ENCODE measurements at regions not wholly inside any gene's neighbourhood (a gene's known extent, or its start where the extent isn't known, plus 50 kb on each side); places are given as distances from the start of the nearest gene placed in this dataset.

GRCh38 chr4:163693776-163694175 is 199.3 kb downstream of the TMA16 start:
- WGBS: 75% methylated on average over 4 of the region's 4 CpGs
- no peaks in the 10 kb centered on the region for H3K4me1 ChIP-seq (ENCODE audit: control insufficient read depth in 4 of 4, insufficient read depth in 4 of 4, low read length in 3 of 4)
- H3K27ac ChIP-seq (ENCODE audit: low read depth in 1 of 2, low read length in 2 of 2): no peak overlapping the region
- H3K9me3 ChIP-seq (ENCODE audit: control insufficient read depth in 4 of 4, low read length in 3 of 4): no peaks in the 10 kb centered on the region
- no peak for DNase-seq (ENCODE audit: low spot score)
- TF ChIP-seq TAF1 (conservative IDR thresholded peaks at IDR 0.05) (no peak), JUND (IDR thresholded peaks at IDR 0.05) (no peak), GABPA (IDR thresholded peaks at IDR 0.05 in 1 of 2, conservative IDR thresholded peaks at IDR 0.05 in 1 of 2) (no peak), SP1 (IDR thresholded peaks at IDR 0.05) (no peak), YY1 (IDR thresholded peaks at IDR 0.05) (no peak), RXRA (IDR thresholded peaks at IDR 0.05) (no peak), RAD21 (IDR thresholded peaks at IDR 0.05) (no peak), ZBTB33 (IDR thresholded peaks at IDR 0.05) (no peak), FOXA1 (IDR thresholded peaks at IDR 0.05) (no peak), EGR1 (IDR thresholded peaks at IDR 0.05; ENCODE audit: low read depth in 2 of 2) (no peak), HNF4G (IDR thresholded peaks at IDR 0.05) (no peak), FOXA2 (IDR thresholded peaks at IDR 0.05) (no peak)
- TF ChIP-seq, protein P1, sequence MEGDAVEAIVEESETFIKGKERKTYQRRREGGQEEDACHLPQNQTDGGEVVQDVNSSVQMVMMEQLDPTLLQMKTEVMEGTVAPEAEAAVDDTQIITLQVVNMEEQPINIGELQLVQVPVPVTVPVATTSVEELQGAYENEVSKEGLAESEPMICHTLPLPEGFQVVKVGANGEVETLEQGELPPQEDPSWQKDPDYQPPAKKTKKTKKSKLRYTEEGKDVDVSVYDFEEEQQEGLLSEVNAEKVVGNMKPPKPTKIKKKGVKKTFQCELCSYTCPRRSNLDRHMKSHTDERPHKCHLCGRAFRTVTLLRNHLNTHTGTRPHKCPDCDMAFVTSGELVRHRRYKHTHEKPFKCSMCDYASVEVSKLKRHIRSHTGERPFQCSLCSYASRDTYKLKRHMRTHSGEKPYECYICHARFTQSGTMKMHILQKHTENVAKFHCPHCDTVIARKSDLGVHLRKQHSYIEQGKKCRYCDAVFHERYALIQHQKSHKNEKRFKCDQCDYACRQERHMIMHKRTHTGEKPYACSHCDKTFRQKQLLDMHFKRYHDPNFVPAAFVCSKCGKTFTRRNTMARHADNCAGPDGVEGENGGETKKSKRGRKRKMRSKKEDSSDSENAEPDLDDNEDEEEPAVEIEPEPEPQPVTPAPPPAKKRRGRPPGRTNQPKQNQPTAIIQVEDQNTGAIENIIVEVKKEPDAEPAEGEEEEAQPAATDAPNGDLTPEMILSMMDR (IDR thresholded peaks at IDR 0.05; ENCODE audit: low read depth, low read length, missing input control): no peak
- TF ChIP-seq, protein P2, sequence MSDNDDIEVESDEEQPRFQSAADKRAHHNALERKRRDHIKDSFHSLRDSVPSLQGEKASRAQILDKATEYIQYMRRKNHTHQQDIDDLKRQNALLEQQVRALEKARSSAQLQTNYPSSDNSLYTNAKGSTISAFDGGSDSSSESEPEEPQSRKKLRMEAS (IDR thresholded peaks at IDR 0.05): no peak
- H3K9ac ChIP-seq (ENCODE audit: low read depth in 1 of 2, low read length in 2 of 2): no peak overlapping the region
- H3K27me3 ChIP-seq (ENCODE audit: control insufficient read depth in 4 of 4, insufficient read depth in 4 of 4, low read length in 3 of 4): no peaks in the 10 kb centered on the region
- H3K4me3 ChIP-seq (ENCODE audit: low read depth in 1 of 3, low read length in 3 of 3): no peak overlapping the region
- no peaks in the 10 kb centered on the region for H3K36me3 ChIP-seq (ENCODE audit: control insufficient read depth in 4 of 4, insufficient read depth in 3 of 4, low read depth in 1 of 4, low read length in 3 of 4)

GRCh38 chr4:163694385-163694784 is 199.9 kb downstream of the TMA16 start:
- no peak for DNase-seq (ENCODE audit: low spot score)
- no peak overlapping the region for H3K4me3 ChIP-seq (ENCODE audit: low read depth in 1 of 3, low read length in 3 of 3)
- H3K27ac ChIP-seq (ENCODE audit: low read depth in 1 of 2, low read length in 2 of 2): no peak overlapping the region

More at GRCh38 chr4:163694385-163694784, 199.9 kb downstream of the TMA16 start:
- Histone ChIP-seq H3K27me3 (ENCODE audit: control insufficient read depth in 4 of 4, insufficient read depth in 4 of 4, low read length in 3 of 4) (no peaks in the 10 kb centered on the region), H3K36me3 (ENCODE audit: control insufficient read depth in 4 of 4, insufficient read depth in 3 of 4, low read depth in 1 of 4, low read length in 3 of 4) (no peaks in the 10 kb centered on the region), H3K9me3 (ENCODE audit: control insufficient read depth in 4 of 4, low read length in 3 of 4) (no peaks in the 10 kb centered on the region), H3K9ac (ENCODE audit: low read depth in 1 of 2, low read length in 2 of 2) (no peak overlapping the region), H3K4me1 (ENCODE audit: control insufficient read depth in 4 of 4, insufficient read depth in 4 of 4, low read length in 3 of 4) (no peaks in the 10 kb centered on the region)
- no peak for TF ChIP-seq RXRA (IDR thresholded peaks at IDR 0.05)
- TF ChIP-seq FOXA2 (IDR thresholded peaks at IDR 0.05): no peak
- TF ChIP-seq FOXA1 (IDR thresholded peaks at IDR 0.05): no peak
- TF ChIP-seq, protein P3, sequence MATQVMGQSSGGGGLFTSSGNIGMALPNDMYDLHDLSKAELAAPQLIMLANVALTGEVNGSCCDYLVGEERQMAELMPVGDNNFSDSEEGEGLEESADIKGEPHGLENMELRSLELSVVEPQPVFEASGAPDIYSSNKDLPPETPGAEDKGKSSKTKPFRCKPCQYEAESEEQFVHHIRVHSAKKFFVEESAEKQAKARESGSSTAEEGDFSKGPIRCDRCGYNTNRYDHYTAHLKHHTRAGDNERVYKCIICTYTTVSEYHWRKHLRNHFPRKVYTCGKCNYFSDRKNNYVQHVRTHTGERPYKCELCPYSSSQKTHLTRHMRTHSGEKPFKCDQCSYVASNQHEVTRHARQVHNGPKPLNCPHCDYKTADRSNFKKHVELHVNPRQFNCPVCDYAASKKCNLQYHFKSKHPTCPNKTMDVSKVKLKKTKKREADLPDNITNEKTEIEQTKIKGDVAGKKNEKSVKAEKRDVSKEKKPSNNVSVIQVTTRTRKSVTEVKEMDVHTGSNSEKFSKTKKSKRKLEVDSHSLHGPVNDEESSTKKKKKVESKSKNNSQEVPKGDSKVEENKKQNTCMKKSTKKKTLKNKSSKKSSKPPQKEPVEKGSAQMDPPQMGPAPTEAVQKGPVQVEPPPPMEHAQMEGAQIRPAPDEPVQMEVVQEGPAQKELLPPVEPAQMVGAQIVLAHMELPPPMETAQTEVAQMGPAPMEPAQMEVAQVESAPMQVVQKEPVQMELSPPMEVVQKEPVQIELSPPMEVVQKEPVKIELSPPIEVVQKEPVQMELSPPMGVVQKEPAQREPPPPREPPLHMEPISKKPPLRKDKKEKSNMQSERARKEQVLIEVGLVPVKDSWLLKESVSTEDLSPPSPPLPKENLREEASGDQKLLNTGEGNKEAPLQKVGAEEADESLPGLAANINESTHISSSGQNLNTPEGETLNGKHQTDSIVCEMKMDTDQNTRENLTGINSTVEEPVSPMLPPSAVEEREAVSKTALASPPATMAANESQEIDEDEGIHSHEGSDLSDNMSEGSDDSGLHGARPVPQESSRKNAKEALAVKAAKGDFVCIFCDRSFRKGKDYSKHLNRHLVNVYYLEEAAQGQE (IDR thresholded peaks at IDR 0.05): no peak
- no peak for TF ChIP-seq YY1 (IDR thresholded peaks at IDR 0.05)
- no peak for TF ChIP-seq EGR1 (IDR thresholded peaks at IDR 0.05; ENCODE audit: low read depth in 2 of 2)
- TF ChIP-seq TAF1 (conservative IDR thresholded peaks at IDR 0.05): no peak
- TF ChIP-seq, protein P4, sequence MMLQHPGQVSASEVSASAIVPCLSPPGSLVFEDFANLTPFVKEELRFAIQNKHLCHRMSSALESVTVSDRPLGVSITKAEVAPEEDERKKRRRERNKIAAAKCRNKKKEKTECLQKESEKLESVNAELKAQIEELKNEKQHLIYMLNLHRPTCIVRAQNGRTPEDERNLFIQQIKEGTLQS (IDR thresholded peaks at IDR 0.05): no peak
- TF ChIP-seq RAD21 (IDR thresholded peaks at IDR 0.05): no peak
- TF ChIP-seq GABPA (IDR thresholded peaks at IDR 0.05 in 1 of 2, conservative IDR thresholded peaks at IDR 0.05 in 1 of 2): no peak
- no peak for TF ChIP-seq NR2F2 (IDR thresholded peaks at IDR 0.05)
- no peak for TF ChIP-seq JUND (IDR thresholded peaks at IDR 0.05)
- no peak for TF ChIP-seq HNF4A (conservative IDR thresholded peaks at IDR 0.05)
- no peak for TF ChIP-seq ZBTB33 (IDR thresholded peaks at IDR 0.05)
- TF ChIP-seq SP1 (IDR thresholded peaks at IDR 0.05): no peak
- TF ChIP-seq, protein P1 (IDR thresholded peaks at IDR 0.05; ENCODE audit: low read depth, low read length, missing input control): no peak
- TF ChIP-seq, protein P2 (IDR thresholded peaks at IDR 0.05): no peak
- no peak for TF ChIP-seq HNF4G (IDR thresholded peaks at IDR 0.05)

Measured in liver (tissue), 8 donors.